Activated CD8-positive, alpha-beta memory T cell treated with anti-CD3 and anti-CD28 coated beads, Interleukin-2, amount 50 U/mL, for 48 hours (primary cell): ENCODE measurements at regions not wholly inside any gene's neighbourhood (a gene's known extent, or its start where the extent isn't known, plus 50 kb on each side); places are given as distances from the start of the nearest gene placed in this dataset.

ENCODE experiments used
- DNase-seq: peaks from one replicate; pipeline ENCODE4 v3.0.0-alpha.2; 2020

- DNase-seq, result no peak
Observed at GRCh38 chr20:17810847-17811627, 111.3 kb downstream of the BANF2 start.

GRCh38 chr20:17810062-17810631 lies 110.4 kb downstream of the BANF2 start:
- DNase-seq, result no peak

GRCh38 chr20:17809362-17810061 lies 109.7 kb downstream of the BANF2 start:
- no peak for DNase-seq

GRCh38 chr20:17808782-17809181 lies 109.0 kb downstream of the BANF2 start:
- DNase-seq, result no peak

GRCh38 chr20:17808357-17808756 lies 108.6 kb downstream of the BANF2 start:
- DNase-seq, result no peak

GRCh38 chr20:17807651-17808050 lies 107.9 kb downstream of the BANF2 start:
- DNase-seq, result no peak

GRCh38 chr20:17806739-17807441 lies 107.1 kb downstream of the BANF2 start:
- no peak for DNase-seq

- no peak for DNase-seq
Observed at GRCh38 chr20:17806107-17806506, 106.3 kb downstream of the BANF2 start.

GRCh38 chr20:17803765-17804164 lies 104.0 kb downstream of the BANF2 start:
- no peak for DNase-seq

GRCh38 chr20:17799575-17800227 lies 99.9 kb downstream of the BANF2 start:
- DNase-seq, result no peak

GRCh38 chr20:17798601-17799000 lies 98.8 kb downstream of the BANF2 start:
- DNase-seq, result no peak

GRCh38 chr20:17797579-17797978 lies 97.8 kb downstream of the BANF2 start:
- DNase-seq, result no peak

- DNase-seq, result no peak
Observed at GRCh38 chr20:17797161-17797560, 97.4 kb downstream of the BANF2 start.

GRCh38 chr20:17796091-17796563 lies 96.4 kb downstream of the BANF2 start:
- DNase-seq, result no peak

GRCh38 chr20:17795501-17796071 lies 95.8 kb downstream of the BANF2 start:
- no peak for DNase-seq

- no peak for DNase-seq
Observed at GRCh38 chr20:17795003-17795402, 95.2 kb downstream of the BANF2 start.

- DNase-seq, result no peak
Observed at GRCh38 chr20:17794400-17794799, 94.6 kb downstream of the BANF2 start.

- DNase-seq, result no peak
Observed at GRCh38 chr20:17793986-17794385, 94.2 kb downstream of the BANF2 start.

GRCh38 chr20:17790296-17790695 lies 90.5 kb downstream of the BANF2 start:
- DNase-seq, result no peak

GRCh38 chr20:17787816-17788215 lies 88.0 kb downstream of the BANF2 start:
- DNase-seq, result no peak

GRCh38 chr20:17786221-17786718 lies 86.5 kb downstream of the BANF2 start:
- no peak for DNase-seq
